ENCODE measurements at regions not wholly inside any gene's neighbourhood (a gene's known extent, or its start where the extent isn't known, plus 50 kb on each side); places are given as distances from the start of the nearest gene placed in this dataset.

DNA sequence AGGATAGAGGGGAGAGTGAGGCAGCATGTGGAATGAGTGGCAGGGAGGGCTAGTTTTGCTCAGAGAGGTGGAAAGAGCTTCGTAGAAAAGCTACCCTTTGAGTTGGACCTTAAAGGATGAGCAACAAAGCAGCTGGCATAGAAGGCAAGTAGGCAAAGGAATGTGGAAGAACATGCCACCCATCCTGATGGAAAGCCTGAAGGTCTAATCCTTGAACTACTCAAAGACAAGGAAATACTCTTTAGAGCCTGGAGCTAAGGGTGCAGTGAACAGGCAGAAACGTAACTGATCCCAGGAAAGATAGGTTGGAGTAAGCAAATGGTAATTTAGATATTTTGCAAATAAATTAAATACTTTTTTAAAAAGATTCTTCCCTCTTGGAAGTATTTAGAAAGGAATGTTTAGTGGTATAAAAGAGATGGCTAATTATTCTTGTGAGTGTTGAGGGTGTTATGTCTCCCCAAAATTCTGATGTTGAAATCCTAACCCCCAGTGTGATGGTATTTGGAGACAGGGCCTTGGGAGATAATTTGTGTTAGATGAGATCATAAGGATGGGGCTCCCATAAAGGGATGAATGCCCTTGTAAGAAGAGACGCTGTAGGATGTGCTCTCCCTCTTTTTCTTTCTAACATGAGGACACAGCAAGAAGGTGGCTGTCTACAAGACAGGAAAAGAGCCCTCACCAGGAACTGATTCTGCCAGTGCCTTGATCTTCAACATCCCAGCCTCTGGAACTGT, 308.1 kb upstream of the RUNX1 start:
- no peak overlapping the region for H3K27ac ChIP-seq
- no peaks in the 10 kb centered on the region for H3K36me3 ChIP-seq
- ATAC-seq: no peak
- H3K27me3 ChIP-seq: no peaks in the 10 kb centered on the region
- intact Hi-C loops (cut with DNase I): no loop called here
- no peak for DNase-seq
- H3K4me1 ChIP-seq: peaks cover 0 to 17% (median 0%) of the 10 kb centered on the region in 12 donors
- peaks cover 0 to 3% (median 0%) of the 10 kb centered on the region in 12 donors for H3K9me3 ChIP-seq
- no peak overlapping the region for H3K4me3 ChIP-seq
- TF ChIP-seq, protein P1, sequence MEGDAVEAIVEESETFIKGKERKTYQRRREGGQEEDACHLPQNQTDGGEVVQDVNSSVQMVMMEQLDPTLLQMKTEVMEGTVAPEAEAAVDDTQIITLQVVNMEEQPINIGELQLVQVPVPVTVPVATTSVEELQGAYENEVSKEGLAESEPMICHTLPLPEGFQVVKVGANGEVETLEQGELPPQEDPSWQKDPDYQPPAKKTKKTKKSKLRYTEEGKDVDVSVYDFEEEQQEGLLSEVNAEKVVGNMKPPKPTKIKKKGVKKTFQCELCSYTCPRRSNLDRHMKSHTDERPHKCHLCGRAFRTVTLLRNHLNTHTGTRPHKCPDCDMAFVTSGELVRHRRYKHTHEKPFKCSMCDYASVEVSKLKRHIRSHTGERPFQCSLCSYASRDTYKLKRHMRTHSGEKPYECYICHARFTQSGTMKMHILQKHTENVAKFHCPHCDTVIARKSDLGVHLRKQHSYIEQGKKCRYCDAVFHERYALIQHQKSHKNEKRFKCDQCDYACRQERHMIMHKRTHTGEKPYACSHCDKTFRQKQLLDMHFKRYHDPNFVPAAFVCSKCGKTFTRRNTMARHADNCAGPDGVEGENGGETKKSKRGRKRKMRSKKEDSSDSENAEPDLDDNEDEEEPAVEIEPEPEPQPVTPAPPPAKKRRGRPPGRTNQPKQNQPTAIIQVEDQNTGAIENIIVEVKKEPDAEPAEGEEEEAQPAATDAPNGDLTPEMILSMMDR (IDR thresholded peaks at IDR 0.05): no peak
- no peak for TF ChIP-seq POLR2A (IDR thresholded peaks at IDR 0.05)
- 65 to 75% (median 68%) methylated on average over 3 of the region's 3 CpGs for WGBS, 4 donors

DNA sequence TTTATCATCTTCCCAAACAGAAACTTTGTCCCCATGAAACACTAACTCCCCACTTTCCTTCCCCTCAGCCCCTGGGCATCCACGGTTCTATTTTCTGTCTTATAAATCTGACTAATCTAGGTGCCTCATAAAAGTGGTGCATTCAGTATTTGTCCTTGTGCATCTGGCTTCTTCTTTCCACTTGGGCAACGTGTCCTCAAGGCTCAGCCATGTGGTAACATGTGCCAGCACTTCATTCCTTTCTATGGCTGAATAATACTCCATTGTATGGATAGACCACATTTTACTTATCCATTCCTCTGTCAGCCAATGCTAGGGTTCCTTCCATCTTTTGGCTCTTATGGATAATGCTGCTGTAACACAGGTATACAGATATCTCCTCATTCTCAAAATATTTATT, 305.0 kb upstream of the RUNX1 start:
- 64 to 79% (median 71%) methylated on average over 2 of the region's 2 CpGs for WGBS, 4 donors
- H3K4me1 ChIP-seq: peaks cover 0 to 12% (median 0%) of the 10 kb centered on the region in 12 donors
- ATAC-seq (no peak), DNase-seq (no peak)
- intact Hi-C loops (cut with DNase I): no loop called here
- H3K36me3 ChIP-seq: no peaks in the 10 kb centered on the region
- H3K27me3 ChIP-seq: no peaks in the 10 kb centered on the region
- H3K4me3 ChIP-seq: no peak overlapping the region
- no peak overlapping the region for H3K27ac ChIP-seq
- peaks cover 0 to 3% (median 0%) of the 10 kb centered on the region in 12 donors for H3K9me3 ChIP-seq
- TF ChIP-seq, protein P1 (IDR thresholded peaks at IDR 0.05): no peak
- TF ChIP-seq POLR2A (IDR thresholded peaks at IDR 0.05): no peak

DNA sequence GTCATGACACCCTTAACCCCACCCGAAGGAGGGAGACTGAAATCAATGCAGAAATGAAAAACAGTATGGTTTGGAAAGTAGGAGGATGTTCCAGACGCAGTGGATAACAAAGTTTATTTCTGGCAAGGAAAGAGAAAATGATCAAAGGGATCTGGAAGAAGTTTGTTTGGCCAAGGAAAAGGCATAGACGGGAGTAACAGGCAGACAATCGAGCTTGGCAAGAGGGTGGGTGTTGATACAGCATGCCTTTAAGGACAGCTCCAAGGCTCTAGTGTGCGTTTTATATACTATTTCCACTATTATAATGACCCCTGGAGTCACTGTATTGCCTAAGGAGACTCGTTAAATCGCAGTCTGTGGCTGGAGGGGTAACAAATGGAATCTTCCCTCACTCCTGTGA, 303.7 kb upstream of the RUNX1 start:
- WGBS, 4 donors: 53 to 68% (median 60%) methylated on average over 7 of the region's 7 CpGs
- Histone ChIP-seq H3K4me1 (peaks cover 0 to 3% (median 0%) of the 10 kb centered on the region in 12 donors), H3K27ac (peak overlapping the region in 1 of 12 donors; percentile 46), H3K36me3 (no peaks in the 10 kb centered on the region), H3K9me3 (peaks cover 0 to 3% (median 0%) of the 10 kb centered on the region in 12 donors), H3K4me3 (no peak overlapping the region), H3K27me3 (peaks cover 0 to 4% (median 0%) of the 10 kb centered on the region in 9 donors)
- intact Hi-C loops (cut with DNase I): no loop called here
- ATAC-seq (peak in 1 of 4 donors; percentile 30), DNase-seq (no peak)
- TF ChIP-seq POLR2A (IDR thresholded peaks at IDR 0.05): no peak
- TF ChIP-seq, protein P1 (IDR thresholded peaks at IDR 0.05): no peak

DNA sequence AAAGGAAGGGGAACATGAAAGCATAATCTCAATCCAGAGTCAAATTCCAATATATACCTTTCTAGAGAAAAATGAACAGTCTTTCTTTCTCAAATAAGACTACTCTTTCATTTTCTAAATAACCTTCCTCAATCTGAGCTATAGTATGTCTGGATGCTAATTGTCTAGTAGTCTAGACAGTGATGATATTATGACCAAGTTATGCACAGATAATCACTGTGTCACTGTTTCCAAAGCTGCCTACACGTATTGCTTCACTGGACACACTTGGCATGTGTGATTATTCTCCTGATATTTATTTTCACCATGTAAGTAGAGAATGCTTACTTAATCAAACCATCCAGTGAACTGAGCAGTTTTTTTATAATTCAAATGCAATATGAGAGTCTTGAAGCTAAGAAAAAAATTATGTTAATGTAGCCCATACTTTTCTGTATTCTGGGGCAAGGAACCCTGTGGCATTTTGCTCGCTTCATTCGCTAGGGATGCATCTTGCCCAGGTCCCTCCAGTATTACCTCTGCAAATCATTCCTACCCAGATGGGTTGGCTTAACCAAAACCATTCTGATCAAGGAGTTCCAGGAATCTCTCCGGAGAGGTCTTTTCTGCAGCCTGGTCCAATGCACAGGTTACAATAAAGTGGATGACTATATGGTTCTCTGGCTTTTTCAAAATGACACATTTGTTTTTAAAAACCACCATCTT, 303.1 kb upstream of the RUNX1 start:
- TF ChIP-seq POLR2A (IDR thresholded peaks at IDR 0.05): no peak
- TF ChIP-seq, protein P1 (IDR thresholded peaks at IDR 0.05): no peak
- Histone ChIP-seq H3K4me1 (peaks cover 0 to 3% (median 0%) of the 10 kb centered on the region in 12 donors), H3K27me3 (peaks cover 0 to 4% (median 0%) of the 10 kb centered on the region in 9 donors), H3K4me3 (no peak overlapping the region), H3K36me3 (no peaks in the 10 kb centered on the region), H3K27ac (peak overlapping the region in 1 of 12 donors; percentile 46), H3K9me3 (peaks cover 0 to 1% (median 0%) of the 10 kb centered on the region in 12 donors)
- WGBS, 4 donors: 60 to 83% (median 72%) methylated on average over 4 of the region's 4 CpGs
- intact Hi-C loops (cut with DNase I): no loop called here
- ATAC-seq (peak in 2 of 4 donors; percentile 33 to 90), DNase-seq (no peak)

Measured in heart left ventricle (tissue), 16 donors.